ENCODE measurements at regions not wholly inside any gene's neighbourhood (a gene's known extent, or its start where the extent isn't known, plus 50 kb on each side); places are given as distances from the start of the nearest gene placed in this dataset.

DNA sequence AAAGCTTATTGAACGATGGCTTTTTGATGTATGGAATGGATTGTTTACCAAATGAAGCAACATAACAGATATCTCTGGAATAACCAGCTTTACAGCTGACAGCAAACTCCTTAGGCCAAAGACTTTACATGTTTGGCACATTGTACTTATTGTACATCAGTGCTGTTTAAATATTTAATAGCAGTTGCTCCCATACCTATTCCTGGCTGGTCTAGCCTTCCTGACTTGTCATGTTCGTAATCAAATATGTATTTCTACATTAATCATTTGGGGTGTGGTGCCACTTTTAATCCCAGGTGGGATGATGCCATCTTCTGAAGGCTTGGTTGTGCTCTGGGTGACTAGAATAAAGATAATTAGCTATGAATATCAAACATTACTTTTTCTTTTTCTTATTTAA is 67.4 kb upstream of the FRY start:
- Histone ChIP-seq H3K4me1 (ENCODE audit: control insufficient read depth in 5 of 5, insufficient read depth in 5 of 5, low read length in 5 of 5) (peaks cover 3 to 13% (median 7%) of the 10 kb centered on the region in 5 donors), H3K27me3 (ENCODE audit: control insufficient read depth in 5 of 5, insufficient read depth in 4 of 5, low read length in 5 of 5) (no peaks in the 10 kb centered on the region), H3K27ac (ENCODE audit: low read depth, low read length) (no peak overlapping the region), H3K4me3 (ENCODE audit: low read depth in 1 of 5, low read length in 5 of 5) (no peak overlapping the region), H3K9me3 (ENCODE audit: control insufficient read depth in 5 of 5, low read length in 5 of 5) (no peaks in the 10 kb centered on the region), H3K36me3 (ENCODE audit: control insufficient read depth in 5 of 5, insufficient read depth in 5 of 5, low read length in 5 of 5) (no peaks in the 10 kb centered on the region), H3K9ac (ENCODE audit: low read length in 5 of 5) (no peak overlapping the region)

DNA sequence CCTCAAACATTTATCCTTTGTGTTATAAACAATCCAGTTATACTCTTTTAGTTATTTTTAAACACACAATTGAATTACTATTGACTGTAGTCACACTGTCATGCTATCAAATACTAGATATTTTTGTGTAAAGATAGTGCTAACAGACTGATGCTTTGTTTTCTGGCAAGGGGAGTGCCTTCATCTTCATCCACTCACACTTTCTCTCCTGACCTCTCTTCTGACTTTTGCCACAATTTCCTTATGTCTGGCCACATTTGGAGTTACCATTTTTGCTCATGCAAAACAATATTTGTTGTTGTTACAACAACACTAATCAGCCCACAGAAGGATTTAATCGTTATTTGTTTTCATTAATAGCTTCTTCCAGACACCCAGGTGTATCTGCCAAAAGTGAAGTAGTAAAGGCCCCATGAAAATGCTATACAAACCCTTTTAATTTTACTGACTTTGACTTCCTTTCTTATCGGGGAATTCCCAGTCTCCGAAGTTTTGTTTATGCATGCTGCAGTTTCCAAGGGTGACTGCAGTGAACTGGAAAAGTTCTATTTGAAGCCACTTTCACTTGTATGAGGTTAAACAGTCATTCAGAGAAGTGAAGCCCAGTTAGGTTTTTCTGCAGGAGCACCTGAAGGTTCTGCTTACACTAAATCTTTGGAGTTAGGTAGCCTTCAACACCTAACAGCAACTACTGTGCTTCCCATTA is 66.1 kb upstream of the FRY start:
- Histone ChIP-seq H3K36me3 (ENCODE audit: control insufficient read depth in 5 of 5, insufficient read depth in 5 of 5, low read length in 5 of 5) (no peaks in the 10 kb centered on the region), H3K27ac (ENCODE audit: low read depth, low read length) (no peak overlapping the region), H3K27me3 (ENCODE audit: control insufficient read depth in 5 of 5, insufficient read depth in 4 of 5, low read length in 5 of 5) (no peaks in the 10 kb centered on the region), H3K9me3 (ENCODE audit: control insufficient read depth in 5 of 5, low read length in 5 of 5) (no peaks in the 10 kb centered on the region), H3K4me1 (ENCODE audit: control insufficient read depth in 5 of 5, insufficient read depth in 5 of 5, low read length in 5 of 5) (peaks cover 3 to 13% (median 7%) of the 10 kb centered on the region in 5 donors), H3K9ac (ENCODE audit: low read length in 5 of 5) (peak overlapping the region in 2 of 5 donors; percentile 24 to 32), H3K4me3 (ENCODE audit: low read depth in 1 of 5, low read length in 5 of 5) (no peak overlapping the region)

- H3K27me3 ChIP-seq (ENCODE audit: control insufficient read depth in 5 of 5, insufficient read depth in 4 of 5, low read length in 5 of 5): no peaks in the 10 kb centered on the region
- no peak overlapping the region for H3K9ac ChIP-seq (ENCODE audit: low read length in 5 of 5)
- H3K27ac ChIP-seq (ENCODE audit: low read depth, low read length): no peak overlapping the region
- peaks cover 3 to 13% (median 7%) of the 10 kb centered on the region in 5 donors for H3K4me1 ChIP-seq (ENCODE audit: control insufficient read depth in 5 of 5, insufficient read depth in 5 of 5, low read length in 5 of 5)
- H3K4me3 ChIP-seq (ENCODE audit: low read depth in 1 of 5, low read length in 5 of 5): no peak overlapping the region
- H3K9me3 ChIP-seq (ENCODE audit: control insufficient read depth in 5 of 5, low read length in 5 of 5): no peaks in the 10 kb centered on the region
- H3K36me3 ChIP-seq (ENCODE audit: control insufficient read depth in 5 of 5, insufficient read depth in 5 of 5, low read length in 5 of 5): peaks cover 0 to 5% (median 0%) of the 10 kb centered on the region in 5 donors
Measured at GRCh38 chr13:31967155-31967554, 64.4 kb upstream of the FRY start.

DNA sequence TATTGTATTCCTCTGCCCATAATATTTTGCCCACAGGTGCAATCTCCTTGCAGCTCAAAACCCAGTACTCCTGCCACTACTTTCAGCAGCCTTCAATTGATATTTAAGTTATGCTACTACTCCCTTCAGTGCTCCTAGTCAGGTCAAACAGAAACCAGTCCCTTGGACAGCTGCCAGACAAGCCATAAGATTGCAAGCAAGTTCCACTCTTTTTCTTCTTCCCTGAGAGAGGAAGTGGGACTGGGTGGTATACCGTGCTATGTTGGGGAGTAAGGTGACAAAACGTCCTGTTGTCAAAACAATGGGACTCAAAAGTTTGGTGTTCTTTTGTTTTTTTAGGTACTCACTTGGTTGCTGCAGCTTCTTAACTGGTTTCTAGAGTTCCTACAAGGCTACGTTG is 63.1 kb upstream of the FRY start:
- Histone ChIP-seq H3K9ac (ENCODE audit: low read length in 5 of 5) (no peak overlapping the region), H3K27ac (ENCODE audit: low read depth, low read length) (no peak overlapping the region), H3K36me3 (ENCODE audit: control insufficient read depth in 5 of 5, insufficient read depth in 5 of 5, low read length in 5 of 5) (peaks cover 0 to 5% (median 0%) of the 10 kb centered on the region in 5 donors), H3K27me3 (ENCODE audit: control insufficient read depth in 5 of 5, insufficient read depth in 4 of 5, low read length in 5 of 5) (no peaks in the 10 kb centered on the region), H3K4me1 (ENCODE audit: control insufficient read depth in 5 of 5, insufficient read depth in 5 of 5, low read length in 5 of 5) (peaks cover 3 to 13% (median 8%) of the 10 kb centered on the region in 5 donors), H3K9me3 (ENCODE audit: control insufficient read depth in 5 of 5, low read length in 5 of 5) (no peaks in the 10 kb centered on the region), H3K4me3 (ENCODE audit: low read depth in 1 of 5, low read length in 5 of 5) (no peak overlapping the region)

DNA sequence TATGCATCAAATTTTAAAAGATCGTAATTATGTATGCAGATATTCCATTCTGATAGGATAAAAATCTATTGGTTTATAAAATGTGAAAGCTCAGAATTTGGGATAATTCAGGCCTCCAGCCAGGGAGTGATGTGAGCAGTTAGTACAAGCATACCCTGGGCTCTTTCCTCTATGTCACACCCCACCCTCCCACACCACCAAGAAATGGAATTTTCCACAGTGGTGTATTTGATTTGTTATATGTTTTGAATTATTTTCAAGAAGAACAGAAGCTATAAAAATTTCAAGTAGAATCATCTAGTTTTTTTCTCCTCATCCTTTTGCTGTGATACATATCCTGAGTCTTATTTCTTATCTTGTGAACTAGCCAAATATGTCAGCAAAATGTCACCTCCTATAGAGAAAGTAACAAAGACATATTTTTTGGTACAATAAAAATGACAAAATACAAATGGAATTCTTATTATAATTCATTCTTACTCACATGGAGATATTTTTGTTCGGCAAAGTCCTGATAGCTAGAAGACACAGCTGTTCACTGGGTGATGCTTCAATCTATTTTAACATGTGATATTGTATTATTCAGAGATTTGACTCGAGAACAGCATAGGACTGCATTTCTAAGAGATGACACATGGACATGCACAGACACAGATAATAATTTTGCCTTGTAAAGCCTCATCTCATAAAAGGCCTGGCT is 61.2 kb upstream of the FRY start:
- no peak overlapping the region for H3K9ac ChIP-seq (ENCODE audit: low read length in 5 of 5)
- peaks cover 3 to 13% (median 9%) of the 10 kb centered on the region in 5 donors for H3K4me1 ChIP-seq (ENCODE audit: control insufficient read depth in 5 of 5, insufficient read depth in 5 of 5, low read length in 5 of 5)
- no peak overlapping the region for H3K4me3 ChIP-seq (ENCODE audit: low read depth in 1 of 5, low read length in 5 of 5)
- H3K9me3 ChIP-seq (ENCODE audit: control insufficient read depth in 5 of 5, low read length in 5 of 5): no peaks in the 10 kb centered on the region
- no peak overlapping the region for H3K27ac ChIP-seq (ENCODE audit: low read depth, low read length)
- no peaks in the 10 kb centered on the region for H3K27me3 ChIP-seq (ENCODE audit: control insufficient read depth in 5 of 5, insufficient read depth in 4 of 5, low read length in 5 of 5)
- H3K36me3 ChIP-seq (ENCODE audit: control insufficient read depth in 5 of 5, insufficient read depth in 5 of 5, low read length in 5 of 5): peaks cover 0 to 5% (median 0%) of the 10 kb centered on the region in 5 donors

DNA sequence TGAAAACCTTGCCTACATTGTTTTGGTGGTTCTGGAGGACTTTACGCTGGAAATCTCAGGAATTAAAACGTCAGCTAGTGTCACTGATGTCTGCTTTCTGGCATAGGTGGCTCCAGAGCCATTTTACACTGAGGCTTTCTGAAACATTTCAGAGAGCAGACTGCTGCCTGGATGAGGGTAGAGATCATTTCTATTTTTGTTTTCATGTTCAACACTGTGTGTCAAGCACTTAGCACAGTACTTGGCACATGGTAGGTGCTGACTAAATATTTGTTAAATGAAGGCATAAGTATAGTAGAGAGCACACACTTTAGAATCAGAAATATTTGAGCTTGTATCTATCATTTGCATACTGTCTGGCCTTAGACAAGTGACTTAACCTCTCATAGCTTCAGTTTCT is 59.1 kb upstream of the FRY start:
- Histone ChIP-seq H3K4me1 (ENCODE audit: control insufficient read depth in 5 of 5, insufficient read depth in 5 of 5, low read length in 5 of 5) (peaks cover 0 to 6% (median 2%) of the 10 kb centered on the region in 5 donors), H3K9me3 (ENCODE audit: control insufficient read depth in 5 of 5, low read length in 5 of 5) (no peaks in the 10 kb centered on the region), H3K9ac (ENCODE audit: low read length in 5 of 5) (no peak overlapping the region), H3K27ac (ENCODE audit: low read depth, low read length) (no peak overlapping the region), H3K27me3 (ENCODE audit: control insufficient read depth in 5 of 5, insufficient read depth in 4 of 5, low read length in 5 of 5) (no peaks in the 10 kb centered on the region), H3K4me3 (ENCODE audit: low read depth in 1 of 5, low read length in 5 of 5) (no peak overlapping the region), H3K36me3 (ENCODE audit: control insufficient read depth in 5 of 5, insufficient read depth in 5 of 5, low read length in 5 of 5) (peaks cover 0 to 5% (median 0%) of the 10 kb centered on the region in 5 donors)

GRCh38 chr13:31978021-31978420 is 53.6 kb upstream of the FRY start:
- Histone ChIP-seq H3K27ac (ENCODE audit: low read depth, low read length) (no peak overlapping the region), H3K27me3 (ENCODE audit: control insufficient read depth in 5 of 5, insufficient read depth in 4 of 5, low read length in 5 of 5) (no peaks in the 10 kb centered on the region), H3K9ac (ENCODE audit: low read length in 5 of 5) (no peak overlapping the region), H3K4me1 (ENCODE audit: control insufficient read depth in 5 of 5, insufficient read depth in 5 of 5, low read length in 5 of 5) (peaks cover 0 to 7% (median 0%) of the 10 kb centered on the region in 5 donors), H3K4me3 (ENCODE audit: low read depth in 1 of 5, low read length in 5 of 5) (no peak overlapping the region), H3K9me3 (ENCODE audit: control insufficient read depth in 5 of 5, low read length in 5 of 5) (no peaks in the 10 kb centered on the region), H3K36me3 (ENCODE audit: control insufficient read depth in 5 of 5, insufficient read depth in 5 of 5, low read length in 5 of 5) (no peaks in the 10 kb centered on the region)

GRCh38 chr13:31980830-31981229 is 50.7 kb upstream of the FRY start:
- Histone ChIP-seq H3K9me3 (ENCODE audit: control insufficient read depth in 5 of 5, low read length in 5 of 5) (no peaks in the 10 kb centered on the region), H3K4me3 (ENCODE audit: low read depth in 1 of 5, low read length in 5 of 5) (no peak overlapping the region), H3K27ac (ENCODE audit: low read depth, low read length) (no peak overlapping the region), H3K9ac (ENCODE audit: low read length in 5 of 5) (no peak overlapping the region), H3K27me3 (ENCODE audit: control insufficient read depth in 5 of 5, insufficient read depth in 4 of 5, low read length in 5 of 5) (no peaks in the 10 kb centered on the region), H3K36me3 (ENCODE audit: control insufficient read depth in 5 of 5, insufficient read depth in 5 of 5, low read length in 5 of 5) (no peaks in the 10 kb centered on the region), H3K4me1 (ENCODE audit: control insufficient read depth in 5 of 5, insufficient read depth in 5 of 5, low read length in 5 of 5) (peaks cover 0 to 15% (median 5%) of the 10 kb centered on the region in 5 donors)
